Colonic mucosa (tissue), 4 donors: ENCODE measurements at regions not wholly inside any gene's neighbourhood (a gene's known extent, or its start where the extent isn't known, plus 50 kb on each side); places are given as distances from the start of the nearest gene placed in this dataset.

ENCODE experiments used
- DNase-seq: peaks from one replicate; pipeline ENCODE4 v3.0.0-alpha.2; 2020
- H3K27ac ChIP-seq: fragments of 200-600 bp; one replicate; pipeline ENCODE4 v1.8.0; 2021
- H3K27me3 ChIP-seq: fragments of 200-600 bp; one replicate; pipeline ENCODE4 v1.8.0; 2021
- H3K36me3 ChIP-seq: fragments of 200-600 bp; one replicate; pipeline ENCODE4 v1.8.0; 2021
- H3K4me1 ChIP-seq: fragments of 200-600 bp; one replicate; pipeline ENCODE4 v1.8.0; 2021; ENCODE audit warnings: mild to moderate bottlenecking
- H3K4me3 ChIP-seq: fragments of 200-600 bp; one replicate; pipeline ENCODE4 v1.8.0; 2021
- H3K9ac ChIP-seq, 2 donors: one replicate each; pipeline ENCODE4 v1.7.0; 2013; ENCODE audit warnings: control low read depth in 2 of 2, low read depth in 2 of 2, low read length in 2 of 2
- H3K9me3 ChIP-seq: fragments of 200-600 bp; one replicate; pipeline ENCODE4 v1.8.0; 2021
- intact Hi-C: fragments of 100-400 bp; cut with DNase I; formaldehyde crosslinking; loops from one replicate; pipeline ENCODE4 v1.14.1; 2022
- TF ChIP-seq, protein P1 (sequence below): fragments of 200-600 bp; IDR thresholded peaks from one replicate; pipeline ENCODE4 v1.8.0; 2022; ENCODE audit warnings: antibody characterized with exemption, mild to moderate bottlenecking
- donor health status: healthy.
- donor health status: DM: no; HTN: no; CAD: no.
- donor health status: DM: no; HTN: no; CAD: no.

DNA sequence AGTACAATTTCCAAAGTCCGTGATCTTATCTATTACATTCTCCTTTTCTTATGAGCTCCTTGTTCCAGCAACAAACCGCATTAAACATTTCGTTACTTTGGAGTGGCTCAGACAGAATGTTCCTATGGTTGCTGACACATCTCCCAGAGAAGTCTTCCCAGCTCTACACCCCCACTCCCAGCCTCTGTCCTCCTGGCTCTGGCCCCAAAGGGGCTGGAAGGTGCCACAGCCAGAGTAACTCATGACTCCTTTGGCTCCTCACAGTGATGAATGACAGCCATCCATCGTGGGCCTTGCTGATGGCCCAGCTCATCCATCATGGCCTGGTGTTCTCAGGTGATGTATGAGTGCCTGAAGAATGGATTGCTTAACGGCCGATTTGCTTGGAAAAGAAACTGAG, 203.0 kb downstream of the DHX35 start:
- H3K36me3 ChIP-seq, result no peaks in the 10 kb centered on the region
- H3K27me3 ChIP-seq, result no peaks in the 10 kb centered on the region
- intact Hi-C loops, result no loop called here
- no peaks in the 10 kb centered on the region for H3K9me3 ChIP-seq
- H3K4me3 ChIP-seq, result no peak overlapping the region
- no peak overlapping the region for H3K27ac ChIP-seq
- no peak for DNase-seq
- no peak overlapping the region for H3K9ac ChIP-seq
- TF ChIP-seq, protein P1, sequence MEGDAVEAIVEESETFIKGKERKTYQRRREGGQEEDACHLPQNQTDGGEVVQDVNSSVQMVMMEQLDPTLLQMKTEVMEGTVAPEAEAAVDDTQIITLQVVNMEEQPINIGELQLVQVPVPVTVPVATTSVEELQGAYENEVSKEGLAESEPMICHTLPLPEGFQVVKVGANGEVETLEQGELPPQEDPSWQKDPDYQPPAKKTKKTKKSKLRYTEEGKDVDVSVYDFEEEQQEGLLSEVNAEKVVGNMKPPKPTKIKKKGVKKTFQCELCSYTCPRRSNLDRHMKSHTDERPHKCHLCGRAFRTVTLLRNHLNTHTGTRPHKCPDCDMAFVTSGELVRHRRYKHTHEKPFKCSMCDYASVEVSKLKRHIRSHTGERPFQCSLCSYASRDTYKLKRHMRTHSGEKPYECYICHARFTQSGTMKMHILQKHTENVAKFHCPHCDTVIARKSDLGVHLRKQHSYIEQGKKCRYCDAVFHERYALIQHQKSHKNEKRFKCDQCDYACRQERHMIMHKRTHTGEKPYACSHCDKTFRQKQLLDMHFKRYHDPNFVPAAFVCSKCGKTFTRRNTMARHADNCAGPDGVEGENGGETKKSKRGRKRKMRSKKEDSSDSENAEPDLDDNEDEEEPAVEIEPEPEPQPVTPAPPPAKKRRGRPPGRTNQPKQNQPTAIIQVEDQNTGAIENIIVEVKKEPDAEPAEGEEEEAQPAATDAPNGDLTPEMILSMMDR, result no peak
- no peaks in the 10 kb centered on the region for H3K4me1 ChIP-seq

DNA sequence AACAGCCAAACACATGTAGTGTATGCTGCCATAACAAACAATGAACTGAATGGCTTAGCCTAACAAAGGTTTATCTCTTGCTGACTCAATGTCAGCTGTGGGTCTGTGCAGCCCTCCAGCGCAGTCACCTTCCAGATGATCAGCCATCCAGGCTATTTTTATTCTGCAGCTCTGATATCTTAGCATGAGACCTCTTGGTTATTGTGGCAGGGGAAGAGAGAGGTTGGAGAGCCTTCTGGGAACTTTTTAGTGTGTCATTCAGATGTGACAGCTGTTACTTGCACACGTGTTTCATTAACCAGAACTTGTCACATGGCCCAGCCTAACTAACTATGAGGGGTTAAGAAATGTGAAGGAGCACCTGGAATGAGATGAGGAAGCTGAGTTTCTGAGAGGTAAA, 202.5 kb downstream of the DHX35 start:
- intact Hi-C loops, result no loop called here

DNA sequence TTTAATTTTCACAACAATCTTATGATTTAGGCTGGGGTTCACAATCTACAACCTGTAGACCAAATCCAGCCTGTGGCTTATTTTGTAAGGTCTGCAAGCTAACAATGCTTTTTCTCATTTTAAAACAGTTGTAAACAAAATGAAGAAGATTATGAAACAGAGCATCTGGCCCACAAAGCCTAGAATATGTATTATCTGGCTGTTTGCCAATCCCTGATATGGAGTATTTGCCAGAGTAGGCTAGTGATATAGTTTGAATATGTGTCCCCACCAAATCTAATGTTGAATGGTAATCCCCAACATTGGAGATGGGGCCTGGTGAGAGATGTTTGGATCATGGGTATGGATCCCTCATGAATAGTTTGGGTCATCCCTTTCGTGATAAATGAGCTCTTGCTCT, 201.8 kb downstream of the DHX35 start:
- Histone ChIP-seq H3K27ac (no peak overlapping the region), H3K9me3 (no peaks in the 10 kb centered on the region), H3K36me3 (no peaks in the 10 kb centered on the region), H3K9ac (no peak overlapping the region), H3K27me3 (no peaks in the 10 kb centered on the region), H3K4me3 (no peak overlapping the region), H3K4me1 (no peaks in the 10 kb centered on the region)
- TF ChIP-seq, protein P1, result no peak
- no peak for DNase-seq
- intact Hi-C loops, result no loop called here

More for the DNA sequence above, 202.5 kb downstream of the DHX35 start:
- Histone ChIP-seq H3K4me1 (no peaks in the 10 kb centered on the region), H3K27ac (no peak overlapping the region), H3K9ac (no peak overlapping the region), H3K4me3 (no peak overlapping the region), H3K36me3 (no peaks in the 10 kb centered on the region), H3K27me3 (no peaks in the 10 kb centered on the region), H3K9me3 (no peaks in the 10 kb centered on the region)
- TF ChIP-seq, protein P1, result no peak
- no peak for DNase-seq

- H3K9ac ChIP-seq, result no peak overlapping the region
- H3K4me1 ChIP-seq, result no peaks in the 10 kb centered on the region
- H3K9me3 ChIP-seq, result no peaks in the 10 kb centered on the region
- H3K27me3 ChIP-seq, result no peaks in the 10 kb centered on the region
- intact Hi-C loops, result no loop called here
- no peaks in the 10 kb centered on the region for H3K36me3 ChIP-seq
- DNase-seq, result no peak
- H3K27ac ChIP-seq, result no peak overlapping the region
- TF ChIP-seq, protein P1, result no peak
- no peak overlapping the region for H3K4me3 ChIP-seq
Measured at GRCh38 chr20:39161900-39162299, 199.8 kb downstream of the DHX35 start.

- H3K9me3 ChIP-seq, result no peaks in the 10 kb centered on the region
- H3K4me3 ChIP-seq, result no peak overlapping the region
- H3K4me1 ChIP-seq, result no peaks in the 10 kb centered on the region
- no peak for DNase-seq
- intact Hi-C loops, result no loop called here
- H3K9ac ChIP-seq, result no peak overlapping the region
- TF ChIP-seq, protein P1, result no peak
- H3K27ac ChIP-seq, result no peak overlapping the region
- H3K36me3 ChIP-seq, result no peaks in the 10 kb centered on the region
- no peaks in the 10 kb centered on the region for H3K27me3 ChIP-seq
Measured at GRCh38 chr20:39155971-39156370, 193.8 kb downstream of the DHX35 start.

DNA sequence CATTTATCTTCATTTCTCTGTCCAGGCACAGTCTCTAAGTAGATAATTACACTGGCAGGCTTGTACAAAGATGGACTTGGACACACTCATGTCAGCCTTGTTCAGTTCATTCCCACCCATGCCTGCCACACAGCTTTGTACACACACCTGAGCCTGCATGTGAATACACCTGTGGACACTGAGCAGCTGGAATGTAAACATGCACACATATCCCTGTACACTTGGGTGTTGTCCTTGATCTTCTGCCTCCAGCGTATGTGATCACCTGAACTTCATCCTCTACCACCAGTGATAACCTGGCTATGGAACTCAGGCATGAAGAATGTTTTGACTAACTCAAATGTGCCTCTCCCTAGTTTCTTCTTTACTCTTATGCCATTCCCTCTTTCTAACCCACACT, 190.6 kb downstream of the DHX35 start:
- no peak overlapping the region for H3K27ac ChIP-seq
- intact Hi-C loops, result no loop called here
- H3K27me3 ChIP-seq, result no peaks in the 10 kb centered on the region
- no peak overlapping the region for H3K4me3 ChIP-seq
- H3K9ac ChIP-seq, result no peak overlapping the region
- TF ChIP-seq, protein P1, result no peak
- H3K9me3 ChIP-seq, result no peaks in the 10 kb centered on the region
- DNase-seq, result no peak
- no peaks in the 10 kb centered on the region for H3K4me1 ChIP-seq
- H3K36me3 ChIP-seq, result no peaks in the 10 kb centered on the region
